A673 (cell line): ENCODE measurements at regions not wholly inside any gene's neighbourhood (a gene's known extent, or its start where the extent isn't known, plus 50 kb on each side); places are given as distances from the start of the nearest gene placed in this dataset.

Experiments used
- BruUV-seq: library from RNA; stranded (reverse); fragments of 400-500 nt; replicated peaks from 2 replicates; lab custom pipeline; 2021; lab: Mats Ljungman, UMichigan
- CTCF ChIA-PET: fragments of 300-600 bp; sonication (Branson Sonifier 250); formaldehyde crosslinking; loops from one replicate; lab custom pipeline; 2022; ENCODE audit warnings: antibody characterized with exemption; lab: Charles Lee
- POLR2A ChIA-PET: fragments of 300-600 bp; sonication (Branson Sonifier 250); formaldehyde crosslinking; loops from one replicate; lab custom pipeline; 2022; ENCODE audit warnings: antibody characterized with exemption; ENCODE audit not compliant: low non-redundant PET; lab: Charles Lee
- DNase-seq: peaks from one replicate; pipeline ENCODE4 v3.0.0-alpha.2; 2015; ENCODE audit warnings: low spot score
- H3K27ac ChIP-seq: fragments of 200-600 bp; sonication (generic); 2 replicates; pipeline ENCODE4 v1.5.1; 2016; ENCODE audit warnings: mixed run types, low read depth, mild to moderate bottlenecking, mixed read lengths, antibody characterized with exemption, low read length; ENCODE audit not compliant: poor library complexity, severe bottlenecking
- H3K27me3 ChIP-seq: fragments of 200-600 bp; sonication (generic); replicated peaks from 2 replicates; pipeline ENCODE4 v1.6.1; 2017; ENCODE audit warnings: mixed run types, low read depth, mild to moderate bottlenecking, mixed read lengths, antibody characterized with exemption, low read length; ENCODE audit not compliant: insufficient read depth, poor library complexity
- H3K36me3 ChIP-seq: fragments of 200-600 bp; sonication (generic); 2 replicates; pipeline ENCODE4 v1.6.1; 2016; ENCODE audit warnings: mixed run types, mild to moderate bottlenecking, mixed read lengths, antibody characterized with exemption, low read length; ENCODE audit not compliant: insufficient read depth, poor library complexity, severe bottlenecking
- H3K4me1 ChIP-seq: fragments of 200-600 bp; sonication (generic); 2 replicates; pipeline ENCODE4 v1.6.1; 2017; ENCODE audit warnings: mixed run types, mild to moderate bottlenecking, mixed read lengths, antibody characterized with exemption, low read length; ENCODE audit not compliant: insufficient read depth, poor library complexity, severe bottlenecking
- H3K4me3 ChIP-seq: fragments of 200-600 bp; sonication (generic); 2 replicates; pipeline ENCODE4 v1.5.1; 2016; ENCODE audit warnings: low read depth, mixed run types, mild to moderate bottlenecking, mixed read lengths, low read length; ENCODE audit not compliant: poor library complexity, severe bottlenecking
- H3K9me3 ChIP-seq: fragments of 200-600 bp; sonication (generic); 2 replicates; pipeline ENCODE4 v1.6.1; 2016; ENCODE audit warnings: mixed run types, low read depth, mild to moderate bottlenecking, mixed read lengths, antibody characterized with exemption, low read length; ENCODE audit not compliant: poor library complexity, severe bottlenecking
- EZH2 ChIP-seq: fragments of 200-600 bp; sonication (generic); IDR thresholded peaks from 2 replicates; pipeline ENCODE4 v1.6.1; 2017; ENCODE audit warnings: borderline replicate concordance, low read depth, mild to moderate bottlenecking, mixed read lengths, antibody characterized with exemption, low read length; ENCODE audit not compliant: poor library complexity, severe bottlenecking
- intact Hi-C: fragments of 100-400 bp; cut with micrococcal nuclease; formaldehyde crosslinking; loops from one replicate; pipeline ENCODE4 v1.10.0; 2022; ENCODE audit not compliant: unreplicated experiment
- TF ChIP-seq, protein P1 (sequence below): fragments of 300-800, 200-600 bp; sonication (generic); conservative IDR thresholded peaks from 2 replicates; pipeline ENCODE4 v1.5.1; 2017; ENCODE audit warnings: low read depth, mild to moderate bottlenecking, antibody characterized with exemption, low read length, moderate library complexity, mixed read lengths

DNA sequence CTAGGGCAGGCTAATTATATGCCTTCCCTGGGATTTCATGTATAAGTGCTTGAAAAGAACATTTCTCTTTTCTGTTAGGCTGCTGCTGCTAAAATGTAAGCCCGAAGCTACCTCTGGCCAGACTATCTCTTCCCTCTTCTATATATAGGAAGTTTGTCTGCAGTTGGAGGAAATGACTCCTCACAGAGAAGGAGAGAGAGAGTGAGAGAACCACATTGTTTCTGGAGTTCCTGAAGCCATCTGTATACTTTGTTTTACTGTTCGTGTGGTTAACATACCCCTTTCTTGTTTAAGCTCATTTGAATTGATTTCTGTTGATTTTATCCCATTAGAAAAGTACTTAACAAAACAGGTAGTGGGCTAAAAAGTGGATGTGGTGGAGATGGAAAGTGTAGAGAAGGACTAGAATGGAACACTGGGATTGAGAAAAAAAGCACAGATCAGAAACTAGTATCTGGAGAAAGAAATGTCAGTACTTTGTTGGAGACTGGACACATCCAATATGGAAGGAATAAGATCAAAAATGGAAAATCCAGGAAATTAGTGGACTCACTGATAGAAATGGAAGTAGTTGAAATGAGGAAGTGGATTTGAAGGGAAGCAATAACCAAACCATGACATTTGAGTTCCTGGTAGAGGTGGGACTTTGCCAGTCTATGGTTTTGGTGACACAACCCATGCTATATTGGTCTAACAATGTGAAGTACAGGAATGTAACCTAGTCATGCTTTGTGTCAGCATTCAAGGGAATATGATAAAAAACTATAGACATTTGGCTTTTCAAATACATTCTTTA, 112.6 kb downstream of the TMA16 start:
- Histone ChIP-seq H3K27me3 (no peaks in the 10 kb centered on the region), H3K4me3 (no peak overlapping the region), H3K4me1 (no peaks in the 10 kb centered on the region), H3K27ac (no peak overlapping the region), H3K36me3 (no peaks in the 10 kb centered on the region), H3K9me3 (no peaks in the 10 kb centered on the region)
- DNase-seq = no peak
- BruUV-seq = no TSS peak
- CTCF ChIA-PET = no interaction called here
- POLR2A ChIA-PET = no interaction called here
- TF ChIP-seq EZH2 = no peak
- intact Hi-C loops = no loop called here

DNA sequence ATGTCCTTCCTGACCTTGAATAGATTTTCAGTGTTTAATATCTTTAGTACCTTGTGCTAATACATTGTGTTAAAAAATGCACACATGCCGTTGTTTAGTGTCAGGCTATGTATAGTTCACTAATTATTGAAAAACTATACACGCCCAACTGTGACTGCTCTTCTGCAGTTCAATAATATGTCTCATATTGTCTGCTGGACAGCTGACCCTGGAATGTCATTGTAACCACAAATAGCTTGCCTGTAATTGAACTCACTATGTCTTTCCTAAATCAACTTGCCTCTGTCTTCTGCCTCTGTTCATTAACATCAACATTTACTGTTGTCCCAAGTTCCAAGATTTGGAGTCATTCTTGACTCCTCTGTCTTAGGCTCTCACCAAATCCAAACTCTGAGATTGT, 114.5 kb downstream of the TMA16 start:
- Histone ChIP-seq H3K27me3 (no peaks in the 10 kb centered on the region), H3K27ac (no peak overlapping the region), H3K36me3 (no peaks in the 10 kb centered on the region), H3K4me1 (no peaks in the 10 kb centered on the region), H3K4me3 (no peak overlapping the region), H3K9me3 (no peaks in the 10 kb centered on the region)
- no peak for DNase-seq
- POLR2A ChIA-PET = no interaction called here
- no TSS peak for BruUV-seq
- intact Hi-C loops = no loop called here
- TF ChIP-seq, protein P1, sequence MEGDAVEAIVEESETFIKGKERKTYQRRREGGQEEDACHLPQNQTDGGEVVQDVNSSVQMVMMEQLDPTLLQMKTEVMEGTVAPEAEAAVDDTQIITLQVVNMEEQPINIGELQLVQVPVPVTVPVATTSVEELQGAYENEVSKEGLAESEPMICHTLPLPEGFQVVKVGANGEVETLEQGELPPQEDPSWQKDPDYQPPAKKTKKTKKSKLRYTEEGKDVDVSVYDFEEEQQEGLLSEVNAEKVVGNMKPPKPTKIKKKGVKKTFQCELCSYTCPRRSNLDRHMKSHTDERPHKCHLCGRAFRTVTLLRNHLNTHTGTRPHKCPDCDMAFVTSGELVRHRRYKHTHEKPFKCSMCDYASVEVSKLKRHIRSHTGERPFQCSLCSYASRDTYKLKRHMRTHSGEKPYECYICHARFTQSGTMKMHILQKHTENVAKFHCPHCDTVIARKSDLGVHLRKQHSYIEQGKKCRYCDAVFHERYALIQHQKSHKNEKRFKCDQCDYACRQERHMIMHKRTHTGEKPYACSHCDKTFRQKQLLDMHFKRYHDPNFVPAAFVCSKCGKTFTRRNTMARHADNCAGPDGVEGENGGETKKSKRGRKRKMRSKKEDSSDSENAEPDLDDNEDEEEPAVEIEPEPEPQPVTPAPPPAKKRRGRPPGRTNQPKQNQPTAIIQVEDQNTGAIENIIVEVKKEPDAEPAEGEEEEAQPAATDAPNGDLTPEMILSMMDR = no peak
- TF ChIP-seq EZH2 = no peak
- CTCF ChIA-PET = no interaction called here

DNA sequence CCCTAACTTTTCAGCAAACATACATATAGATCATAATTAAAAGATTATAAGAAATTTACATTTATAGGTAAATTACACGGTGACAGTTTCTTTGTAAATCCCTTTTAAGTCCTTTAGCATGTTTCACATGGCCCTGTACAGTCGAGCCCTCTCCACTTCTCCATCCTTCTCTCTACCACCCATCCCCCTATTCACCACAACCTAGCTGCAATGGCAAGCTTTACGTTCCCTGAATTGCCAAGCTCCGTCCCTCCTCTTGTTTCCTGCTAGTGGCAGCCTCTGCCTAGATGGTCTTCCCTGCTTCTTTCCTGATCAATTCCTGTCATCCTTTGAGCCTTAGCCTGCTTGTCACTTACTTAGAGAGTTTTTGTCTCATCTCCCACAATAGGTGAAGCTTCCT, 116.2 kb downstream of the TMA16 start:
- no peak overlapping the region for H3K27ac ChIP-seq
- TF ChIP-seq EZH2 = no peak
- TF ChIP-seq, protein P1 = no peak
- POLR2A ChIA-PET = no interaction called here
- DNase-seq = no peak
- no peaks in the 10 kb centered on the region for H3K9me3 ChIP-seq
- CTCF ChIA-PET = no interaction called here
- H3K4me3 ChIP-seq = no peak overlapping the region
- intact Hi-C loops = no loop called here
- no peaks in the 10 kb centered on the region for H3K36me3 ChIP-seq
- no peaks in the 10 kb centered on the region for H3K4me1 ChIP-seq
- no TSS peak for BruUV-seq
- H3K27me3 ChIP-seq = no peaks in the 10 kb centered on the region

DNA sequence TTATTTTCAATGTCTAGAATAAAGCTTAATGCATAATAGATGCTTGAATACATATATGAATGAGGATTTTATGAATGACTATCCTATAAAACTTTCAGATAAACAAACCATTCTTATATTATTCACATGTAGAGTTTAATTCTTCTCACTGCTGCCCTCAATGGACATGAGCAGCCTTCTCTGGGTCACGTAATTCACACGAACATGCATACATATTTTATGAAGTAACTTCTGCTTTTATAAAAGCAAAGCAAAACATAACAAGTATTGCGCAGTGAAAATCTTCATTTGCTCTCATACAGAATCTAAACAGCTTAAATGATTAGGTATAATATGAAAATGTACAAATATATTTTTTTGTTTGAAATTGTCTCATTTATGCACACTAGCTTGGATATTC, 116.7 kb downstream of the TMA16 start:
- TF ChIP-seq, protein P1 = no peak
- TF ChIP-seq EZH2 = no peak

More for the DNA sequence above, 116.7 kb downstream of the TMA16 start:
- H3K4me1 ChIP-seq = no peaks in the 10 kb centered on the region
- no TSS peak for BruUV-seq
- H3K27me3 ChIP-seq = no peaks in the 10 kb centered on the region
- no peak for DNase-seq
- no peak overlapping the region for H3K4me3 ChIP-seq
- CTCF ChIA-PET = no interaction called here
- H3K27ac ChIP-seq = no peak overlapping the region
- no peaks in the 10 kb centered on the region for H3K9me3 ChIP-seq
- no peaks in the 10 kb centered on the region for H3K36me3 ChIP-seq
- intact Hi-C loops = no loop called here
- POLR2A ChIA-PET = no interaction called here
